ENCODE measurements at regions not wholly inside any gene's neighbourhood (a gene's known extent, or its start where the extent isn't known, plus 50 kb on each side); places are given as distances from the start of the nearest gene placed in this dataset.

- Histone ChIP-seq H3K4me1 (no peaks in the 10 kb centered on the region), H3K27ac (no peak overlapping the region), H3K9me3 (no peaks in the 10 kb centered on the region), H3K27me3 (peaks cover 0 to 48% (median 19%) of the 10 kb centered on the region in 7 donors), H3K4me3 (no peak overlapping the region), H3K36me3 (no peaks in the 10 kb centered on the region)
- DNase-seq (no peak), ATAC-seq (no peak)
- intact Hi-C loops (cut with DNase I) = no loop called here
- 92 to 95% methylated on average over 5 of the region's 5 CpGs for WGBS, 2 donors
- no peak for TF ChIP-seq CTCF (IDR thresholded peaks at IDR 0.05)
Observed at GRCh38 chr15:69858456-69858855, 239.3 kb downstream of the TLE3 start.

GRCh38 chr15:69859866-69860265 is 237.9 kb downstream of the TLE3 start:
- whole genome bisulfite sequencing, 2 donors = 94 to 99% methylated on average over 5 of the region's 5 CpGs

GRCh38 chr15:69860321-69860720 is 237.4 kb downstream of the TLE3 start:
- intact Hi-C loops (cut with DNase I) = no loop called here
- Histone ChIP-seq H3K4me1 (no peaks in the 10 kb centered on the region), H3K4me3 (no peak overlapping the region), H3K36me3 (no peaks in the 10 kb centered on the region), H3K27me3 (peaks cover 0 to 48% (median 20%) of the 10 kb centered on the region in 7 donors), H3K27ac (no peak overlapping the region), H3K9me3 (no peaks in the 10 kb centered on the region)
- WGBS, 2 donors = 77 to 81% methylated on average over 7 of the region's 7 CpGs
- no peak for TF ChIP-seq CTCF (IDR thresholded peaks at IDR 0.05)
- DNase-seq (no peak), ATAC-seq (no peak)

More at GRCh38 chr15:69859866-69860265, 237.9 kb downstream of the TLE3 start:
- no peaks in the 10 kb centered on the region for H3K36me3 ChIP-seq
- TF ChIP-seq CTCF (IDR thresholded peaks at IDR 0.05) = no peak
- H3K27ac ChIP-seq = no peak overlapping the region
- H3K4me3 ChIP-seq = no peak overlapping the region
- DNase-seq (no peak), ATAC-seq (no peak)
- intact Hi-C loops (cut with DNase I) = no loop called here
- H3K4me1 ChIP-seq = no peaks in the 10 kb centered on the region
- H3K9me3 ChIP-seq = no peaks in the 10 kb centered on the region
- H3K27me3 ChIP-seq = peaks cover 0 to 45% (median 20%) of the 10 kb centered on the region in 7 donors

- H3K36me3 ChIP-seq = no peaks in the 10 kb centered on the region
- H3K27ac ChIP-seq = no peak overlapping the region
- 53 to 60% methylated on average over 9 of the region's 9 CpGs for WGBS, 2 donors
- ATAC-seq (no peak), DNase-seq (no peak)
- TF ChIP-seq CTCF (IDR thresholded peaks at IDR 0.05) = no peak
- intact Hi-C loops (cut with DNase I) = no loop called here
- no peak overlapping the region for H3K4me3 ChIP-seq
- H3K27me3 ChIP-seq = peaks cover 0 to 48% (median 20%) of the 10 kb centered on the region in 7 donors
- H3K4me1 ChIP-seq = no peaks in the 10 kb centered on the region
- H3K9me3 ChIP-seq = no peaks in the 10 kb centered on the region
Observed at GRCh38 chr15:69860921-69861320, 236.8 kb downstream of the TLE3 start.

All from heart right ventricle (tissue), 16 donors.